ENCODE measurements at regions not wholly inside any gene's neighbourhood (a gene's known extent, or its start where the extent isn't known, plus 50 kb on each side); places are given as distances from the start of the nearest gene placed in this dataset.

GRCh38 chr2:220987839-220988238 lies 584.3 kb downstream of the EPHA4 start:
- Histone ChIP-seq H3K4me3 (no peak overlapping the region), H3K36me3 (no peaks in the 10 kb centered on the region), H3K27ac (no peak overlapping the region), H3K9me3 (no peaks in the 10 kb centered on the region), H3K27me3 (no peaks in the 10 kb centered on the region), H3K4me1 (no peaks in the 10 kb centered on the region)
- intact Hi-C loops (cut with DNase I; ENCODE audit: low total_unique reads) = no loop called here
- 80 to 88% (median 83%) methylated on average over 3 of the region's 3 CpGs for WGBS, 5 donors
- no peak for TF ChIP-seq POLR2A (IDR thresholded peaks at IDR 0.05)
- TF ChIP-seq, protein P1, sequence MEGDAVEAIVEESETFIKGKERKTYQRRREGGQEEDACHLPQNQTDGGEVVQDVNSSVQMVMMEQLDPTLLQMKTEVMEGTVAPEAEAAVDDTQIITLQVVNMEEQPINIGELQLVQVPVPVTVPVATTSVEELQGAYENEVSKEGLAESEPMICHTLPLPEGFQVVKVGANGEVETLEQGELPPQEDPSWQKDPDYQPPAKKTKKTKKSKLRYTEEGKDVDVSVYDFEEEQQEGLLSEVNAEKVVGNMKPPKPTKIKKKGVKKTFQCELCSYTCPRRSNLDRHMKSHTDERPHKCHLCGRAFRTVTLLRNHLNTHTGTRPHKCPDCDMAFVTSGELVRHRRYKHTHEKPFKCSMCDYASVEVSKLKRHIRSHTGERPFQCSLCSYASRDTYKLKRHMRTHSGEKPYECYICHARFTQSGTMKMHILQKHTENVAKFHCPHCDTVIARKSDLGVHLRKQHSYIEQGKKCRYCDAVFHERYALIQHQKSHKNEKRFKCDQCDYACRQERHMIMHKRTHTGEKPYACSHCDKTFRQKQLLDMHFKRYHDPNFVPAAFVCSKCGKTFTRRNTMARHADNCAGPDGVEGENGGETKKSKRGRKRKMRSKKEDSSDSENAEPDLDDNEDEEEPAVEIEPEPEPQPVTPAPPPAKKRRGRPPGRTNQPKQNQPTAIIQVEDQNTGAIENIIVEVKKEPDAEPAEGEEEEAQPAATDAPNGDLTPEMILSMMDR (IDR thresholded peaks at IDR 0.05) = no peak
- no peak for TF ChIP-seq POLR2AphosphoS5 (IDR thresholded peaks at IDR 0.05)
- TF ChIP-seq EP300 (IDR thresholded peaks at IDR 0.05) = no peak
- no peak for DNase-seq

GRCh38 chr2:220991972-220992371 lies 580.1 kb downstream of the EPHA4 start:
- intact Hi-C loops (cut with DNase I; ENCODE audit: low total_unique reads) = no loop called here
- no peaks in the 10 kb centered on the region for H3K27me3 ChIP-seq
- no peaks in the 10 kb centered on the region for H3K9me3 ChIP-seq
- no peak overlapping the region for H3K27ac ChIP-seq
- DNase-seq = no peak
- no peaks in the 10 kb centered on the region for H3K36me3 ChIP-seq
- no peak overlapping the region for H3K4me3 ChIP-seq
- H3K4me1 ChIP-seq = no peaks in the 10 kb centered on the region
- TF ChIP-seq POLR2A (IDR thresholded peaks at IDR 0.05) (no peak), EP300 (IDR thresholded peaks at IDR 0.05) (no peak), POLR2AphosphoS5 (IDR thresholded peaks at IDR 0.05) (no peak)
- TF ChIP-seq, protein P1 (IDR thresholded peaks at IDR 0.05) = no peak

GRCh38 chr2:220994846-220995245 lies 577.3 kb downstream of the EPHA4 start:
- Histone ChIP-seq H3K27me3 (no peaks in the 10 kb centered on the region), H3K9me3 (no peaks in the 10 kb centered on the region), H3K4me3 (no peak overlapping the region), H3K36me3 (no peaks in the 10 kb centered on the region), H3K27ac (no peak overlapping the region), H3K4me1 (no peaks in the 10 kb centered on the region)
- intact Hi-C loops (cut with DNase I; ENCODE audit: low total_unique reads) = no loop called here
- WGBS, 5 donors = 48 to 60% (median 56%) methylated on average over 3 of the region's 3 CpGs
- TF ChIP-seq EP300 (IDR thresholded peaks at IDR 0.05) (no peak), POLR2A (IDR thresholded peaks at IDR 0.05) (no peak), POLR2AphosphoS5 (IDR thresholded peaks at IDR 0.05) (no peak)
- TF ChIP-seq, protein P1 (IDR thresholded peaks at IDR 0.05) = no peak
- DNase-seq = no peak

DNA sequence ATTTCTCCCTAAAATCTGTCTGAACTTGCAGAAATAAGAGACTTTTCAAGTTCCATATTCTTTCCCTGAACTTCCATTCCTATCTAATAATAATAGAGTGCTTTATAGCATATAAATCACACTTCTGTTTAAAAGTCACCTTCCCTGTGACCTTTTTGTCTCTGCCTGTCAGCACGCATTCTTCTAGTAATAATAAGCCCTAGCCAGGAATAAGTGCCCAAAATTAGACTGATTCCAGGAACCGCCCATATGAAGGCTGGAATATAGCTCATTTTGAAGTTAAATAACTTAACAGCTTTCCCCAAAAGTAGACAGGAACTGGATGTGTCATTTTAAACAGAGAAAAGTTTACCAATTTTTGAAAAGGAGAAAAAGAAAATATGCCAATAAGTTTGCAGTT lies 576.5 kb downstream of the EPHA4 start:
- Histone ChIP-seq H3K27me3 (no peaks in the 10 kb centered on the region), H3K27ac (no peak overlapping the region), H3K9me3 (no peaks in the 10 kb centered on the region), H3K36me3 (no peaks in the 10 kb centered on the region), H3K4me1 (no peaks in the 10 kb centered on the region), H3K4me3 (no peak overlapping the region)
- TF ChIP-seq, protein P1 (IDR thresholded peaks at IDR 0.05) = no peak
- 69 to 85% (median 72%) methylated on average over 2 of the region's 2 CpGs for WGBS, 5 donors
- DNase-seq = no peak
- intact Hi-C loops (cut with DNase I; ENCODE audit: low total_unique reads) = no loop called here

DNA sequence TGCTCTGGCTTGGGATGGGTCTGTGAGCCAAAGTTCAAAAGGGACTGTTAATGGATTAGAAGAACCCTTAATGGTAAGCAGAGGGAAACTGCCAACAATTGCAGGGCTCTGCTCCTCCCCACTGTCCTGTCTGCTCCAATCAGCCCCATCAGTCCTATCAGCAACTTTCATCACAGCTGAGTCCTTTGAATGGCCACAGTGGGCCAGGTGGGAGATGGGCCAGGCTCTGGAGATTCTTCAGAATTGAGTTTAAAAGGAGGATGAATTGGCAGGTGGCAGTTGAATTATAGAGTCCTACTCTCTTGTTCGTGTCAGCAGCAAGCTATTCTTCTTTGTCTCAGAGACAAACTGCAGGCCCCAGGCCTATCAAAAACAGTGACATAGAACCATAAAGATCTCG lies 573.9 kb downstream of the EPHA4 start:
- Histone ChIP-seq H3K4me3 (no peak overlapping the region), H3K36me3 (no peaks in the 10 kb centered on the region), H3K27ac (no peak overlapping the region), H3K9me3 (no peaks in the 10 kb centered on the region), H3K4me1 (no peaks in the 10 kb centered on the region), H3K27me3 (no peaks in the 10 kb centered on the region)
- WGBS, 5 donors = 42 to 51% (median 46%) methylated on average over 2 of the region's 2 CpGs
- DNase-seq = no peak
- intact Hi-C loops (cut with DNase I; ENCODE audit: low total_unique reads) = no loop called here
- TF ChIP-seq POLR2AphosphoS5 (IDR thresholded peaks at IDR 0.05) (no peak), POLR2A (IDR thresholded peaks at IDR 0.05) (no peak), EP300 (IDR thresholded peaks at IDR 0.05) (no peak)
- TF ChIP-seq, protein P1 (IDR thresholded peaks at IDR 0.05) = no peak
